ENCODE measurements at regions not wholly inside any gene's neighbourhood (a gene's known extent, or its start where the extent isn't known, plus 50 kb on each side); places are given as distances from the start of the nearest gene placed in this dataset.

DNA sequence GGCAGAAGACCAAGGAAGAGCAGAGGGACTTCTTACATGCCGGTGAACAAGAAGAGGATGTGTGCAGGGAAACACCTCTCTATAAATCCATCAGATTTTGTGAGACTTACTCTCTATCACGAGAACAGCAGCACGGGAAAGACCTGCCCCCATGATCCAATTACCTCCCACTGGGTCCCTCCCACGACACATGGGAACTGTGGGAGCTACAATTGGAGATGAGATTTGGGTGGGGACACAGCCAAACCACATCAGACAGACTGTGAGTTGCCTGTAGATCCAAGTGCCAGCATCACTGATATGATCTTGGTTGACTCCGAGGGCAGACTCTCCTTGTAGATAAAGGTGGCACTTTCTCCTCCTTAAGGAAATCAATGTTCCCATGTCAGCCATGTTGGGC lies 414.8 kb upstream of the JARID2 start:
- TF ChIP-seq, protein P1, sequence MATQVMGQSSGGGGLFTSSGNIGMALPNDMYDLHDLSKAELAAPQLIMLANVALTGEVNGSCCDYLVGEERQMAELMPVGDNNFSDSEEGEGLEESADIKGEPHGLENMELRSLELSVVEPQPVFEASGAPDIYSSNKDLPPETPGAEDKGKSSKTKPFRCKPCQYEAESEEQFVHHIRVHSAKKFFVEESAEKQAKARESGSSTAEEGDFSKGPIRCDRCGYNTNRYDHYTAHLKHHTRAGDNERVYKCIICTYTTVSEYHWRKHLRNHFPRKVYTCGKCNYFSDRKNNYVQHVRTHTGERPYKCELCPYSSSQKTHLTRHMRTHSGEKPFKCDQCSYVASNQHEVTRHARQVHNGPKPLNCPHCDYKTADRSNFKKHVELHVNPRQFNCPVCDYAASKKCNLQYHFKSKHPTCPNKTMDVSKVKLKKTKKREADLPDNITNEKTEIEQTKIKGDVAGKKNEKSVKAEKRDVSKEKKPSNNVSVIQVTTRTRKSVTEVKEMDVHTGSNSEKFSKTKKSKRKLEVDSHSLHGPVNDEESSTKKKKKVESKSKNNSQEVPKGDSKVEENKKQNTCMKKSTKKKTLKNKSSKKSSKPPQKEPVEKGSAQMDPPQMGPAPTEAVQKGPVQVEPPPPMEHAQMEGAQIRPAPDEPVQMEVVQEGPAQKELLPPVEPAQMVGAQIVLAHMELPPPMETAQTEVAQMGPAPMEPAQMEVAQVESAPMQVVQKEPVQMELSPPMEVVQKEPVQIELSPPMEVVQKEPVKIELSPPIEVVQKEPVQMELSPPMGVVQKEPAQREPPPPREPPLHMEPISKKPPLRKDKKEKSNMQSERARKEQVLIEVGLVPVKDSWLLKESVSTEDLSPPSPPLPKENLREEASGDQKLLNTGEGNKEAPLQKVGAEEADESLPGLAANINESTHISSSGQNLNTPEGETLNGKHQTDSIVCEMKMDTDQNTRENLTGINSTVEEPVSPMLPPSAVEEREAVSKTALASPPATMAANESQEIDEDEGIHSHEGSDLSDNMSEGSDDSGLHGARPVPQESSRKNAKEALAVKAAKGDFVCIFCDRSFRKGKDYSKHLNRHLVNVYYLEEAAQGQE (IDR thresholded peaks at IDR 0.05; ENCODE audit: insufficient read depth in 1 of 2, low read depth in 2 of 2, low read length in 2 of 2), result no peak
- no peak for TF ChIP-seq FOXP2 (optimal IDR thresholded peaks at IDR 0.05; ENCODE audit: borderline replicate concordance, extremely low read depth, extremely low read length, insufficient read depth)
- no peak for TF ChIP-seq TAF1 (IDR thresholded peaks at IDR 0.05; ENCODE audit: borderline replicate concordance, insufficient read depth, low read length)
- TF ChIP-seq POLR2AphosphoS5 (IDR thresholded peaks at IDR 0.05; ENCODE audit: low read depth, low read length), result no peak
- TF ChIP-seq SIN3A (IDR thresholded peaks at IDR 0.05; ENCODE audit: borderline replicate concordance, insufficient read depth, low read length), result no peak

DNA sequence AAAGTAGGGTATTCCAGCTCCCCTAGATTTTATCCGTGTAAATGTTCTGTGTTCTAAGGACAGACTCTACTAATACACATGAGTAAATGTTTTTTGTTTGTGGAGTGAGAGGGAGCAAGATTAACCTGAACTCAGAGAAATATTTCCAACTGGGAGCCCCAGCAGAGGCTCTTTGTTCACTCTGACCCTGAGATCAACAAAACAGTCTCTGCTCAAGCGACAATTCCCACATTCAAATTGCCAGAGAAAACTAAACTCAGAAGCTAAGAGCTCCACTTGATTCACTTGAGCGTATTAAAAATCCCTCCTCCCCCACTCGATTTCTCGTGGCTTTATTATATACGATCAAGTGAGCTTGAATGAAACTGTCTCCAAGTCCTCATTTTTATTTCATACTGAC lies 413.9 kb upstream of the JARID2 start:
- no peak for TF ChIP-seq SIN3A (IDR thresholded peaks at IDR 0.05; ENCODE audit: borderline replicate concordance, insufficient read depth, low read length)
- TF ChIP-seq TAF1 (IDR thresholded peaks at IDR 0.05; ENCODE audit: borderline replicate concordance, insufficient read depth, low read length), result no peak
- TF ChIP-seq, protein P1 (IDR thresholded peaks at IDR 0.05; ENCODE audit: insufficient read depth in 1 of 2, low read depth in 2 of 2, low read length in 2 of 2), result no peak
- TF ChIP-seq POLR2AphosphoS5 (IDR thresholded peaks at IDR 0.05; ENCODE audit: low read depth, low read length), result no peak
- TF ChIP-seq FOXP2 (optimal IDR thresholded peaks at IDR 0.05; ENCODE audit: borderline replicate concordance, extremely low read depth, extremely low read length, insufficient read depth), result no peak

DNA sequence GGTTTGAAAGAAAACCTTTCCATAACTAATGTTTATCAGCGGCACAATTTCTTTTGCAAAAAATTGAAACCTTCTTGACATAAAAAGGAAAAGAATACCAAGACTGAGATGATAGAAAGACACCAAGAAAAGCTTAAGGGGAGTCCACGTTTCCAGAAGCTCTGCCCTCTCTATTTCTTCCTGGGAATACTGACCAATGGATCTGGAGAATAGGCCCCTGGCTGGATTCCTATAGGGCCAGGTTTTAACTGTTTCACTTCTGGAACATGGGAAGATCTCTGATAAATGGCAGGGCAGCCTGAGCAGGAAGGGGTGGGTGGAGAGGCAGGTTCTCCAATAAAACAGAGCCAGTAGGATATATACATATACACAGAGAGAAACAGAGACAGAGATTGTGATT lies 413.4 kb upstream of the JARID2 start:
- TF ChIP-seq, protein P1 (IDR thresholded peaks at IDR 0.05; ENCODE audit: insufficient read depth in 1 of 2, low read depth in 2 of 2, low read length in 2 of 2), result no peak
- TF ChIP-seq FOXP2 (optimal IDR thresholded peaks at IDR 0.05; ENCODE audit: borderline replicate concordance, extremely low read depth, extremely low read length, insufficient read depth) (no peak), POLR2AphosphoS5 (IDR thresholded peaks at IDR 0.05; ENCODE audit: low read depth, low read length) (no peak), TAF1 (IDR thresholded peaks at IDR 0.05; ENCODE audit: borderline replicate concordance, insufficient read depth, low read length) (no peak), SIN3A (IDR thresholded peaks at IDR 0.05; ENCODE audit: borderline replicate concordance, insufficient read depth, low read length) (no peak)

DNA sequence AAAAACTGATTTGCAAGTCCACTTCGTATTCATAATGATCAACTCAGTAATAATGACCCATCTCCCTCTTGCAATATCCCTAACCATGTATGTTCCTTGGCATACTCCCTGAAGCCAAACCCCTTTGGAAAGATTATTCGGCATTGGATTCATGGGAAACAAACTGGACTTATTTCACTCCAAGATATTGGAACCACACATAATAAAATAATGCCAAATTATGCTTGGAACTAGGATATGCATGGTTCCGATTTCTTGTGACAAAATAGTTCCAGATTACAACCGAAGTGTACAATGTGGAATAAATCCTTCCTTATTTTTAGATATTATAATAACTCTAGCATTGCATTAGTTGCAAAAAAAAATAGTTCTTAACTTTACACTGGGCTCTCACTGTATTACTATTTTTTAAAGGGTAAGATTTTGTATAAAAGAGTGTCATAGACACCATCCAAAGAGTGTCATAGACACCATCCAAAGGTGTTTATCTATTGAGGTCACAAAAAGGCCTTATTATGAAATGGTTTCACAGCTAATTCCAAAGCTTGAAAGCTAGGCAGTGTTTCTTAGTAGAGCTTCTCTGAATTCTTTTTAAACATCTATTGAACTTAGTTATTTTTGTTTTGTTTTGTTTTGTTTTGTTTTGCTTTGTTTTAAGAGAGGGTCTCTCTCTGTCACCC lies 410.9 kb upstream of the JARID2 start:
- TF ChIP-seq SIN3A (IDR thresholded peaks at IDR 0.05; ENCODE audit: borderline replicate concordance, insufficient read depth, low read length) (no peak), TAF1 (IDR thresholded peaks at IDR 0.05; ENCODE audit: borderline replicate concordance, insufficient read depth, low read length) (no peak), POLR2AphosphoS5 (IDR thresholded peaks at IDR 0.05; ENCODE audit: low read depth, low read length) (no peak), FOXP2 (optimal IDR thresholded peaks at IDR 0.05; ENCODE audit: borderline replicate concordance, extremely low read depth, extremely low read length, insufficient read depth) (no peak)
- TF ChIP-seq, protein P1 (IDR thresholded peaks at IDR 0.05; ENCODE audit: insufficient read depth in 1 of 2, low read depth in 2 of 2, low read length in 2 of 2), result no peak
